Tongue (tissue), 2 donors: ENCODE measurements at regions not wholly inside any gene's neighbourhood (a gene's known extent, or its start where the extent isn't known, plus 50 kb on each side); places are given as distances from the start of the nearest gene placed in this dataset. TPM values are rescaled to one million over a fixed set of nuclear protein-coding genes. Genes with fewer than 3 reads are reported as not detected.

Experiments used
- DNase-seq: peaks from one replicate; pipeline ENCODE4 v3.0.0-alpha.2; 2015
- small RNA-seq: library from RNA; depleted of rRNA; stranded (forward); fragments of <200 nt; gene quantifications from one replicate; pipeline ENCODE3, GENCODE V24; 2014; ENCODE audit warnings: low replicate concordance

DNA sequence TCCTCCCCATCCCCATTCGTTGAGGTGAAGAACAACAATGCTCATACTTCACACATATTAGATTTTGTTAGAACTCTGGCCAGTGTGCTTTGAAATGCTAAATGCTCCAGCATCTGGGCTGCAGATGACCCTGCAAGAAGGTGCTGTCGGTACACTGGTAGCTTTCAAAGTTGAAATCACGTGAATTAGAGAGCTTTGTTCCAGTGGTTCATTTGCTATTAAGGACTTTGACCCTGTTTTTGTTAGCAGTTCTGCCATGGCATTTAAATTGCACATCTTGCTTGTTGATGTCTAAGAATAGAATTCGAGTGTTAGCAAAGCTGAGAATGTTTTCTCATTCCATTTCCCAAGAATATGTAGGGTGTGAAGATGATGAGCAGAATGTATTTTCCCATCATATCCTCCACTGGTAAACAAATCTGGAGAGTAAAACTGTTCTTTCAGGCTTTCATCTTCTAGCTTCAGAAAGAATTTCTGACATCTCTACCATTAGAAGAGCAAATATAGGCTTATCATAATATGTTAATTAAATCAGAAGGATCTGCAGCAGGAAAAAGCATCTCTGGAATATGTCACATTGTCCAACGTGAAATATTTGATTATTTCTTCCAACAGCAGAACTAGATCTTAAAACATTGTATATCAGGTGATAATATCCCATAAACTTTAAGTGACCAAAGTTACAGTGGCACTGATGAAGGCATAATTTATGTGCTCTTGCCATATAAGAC is 98.8 kb upstream of the PDE3A start:
- no peak for DNase-seq

DNA sequence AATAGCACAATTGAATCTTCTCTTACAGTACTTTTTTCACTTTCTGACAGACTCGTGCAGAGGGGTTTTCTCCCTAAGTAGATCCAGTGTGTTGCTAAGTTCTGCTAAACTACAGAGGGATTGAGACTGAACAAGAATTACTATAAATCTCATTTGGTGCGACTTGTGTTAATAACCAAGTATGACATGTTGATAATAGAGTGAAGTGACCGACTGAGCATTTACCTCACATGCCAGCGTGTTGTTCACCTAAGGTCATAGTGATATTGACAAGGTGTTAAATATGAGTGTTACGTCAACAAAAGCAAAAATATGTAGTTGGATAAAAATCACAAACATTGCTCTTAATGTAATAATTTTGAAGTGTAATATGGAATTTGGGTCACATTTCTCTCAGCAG is 97.8 kb upstream of the PDE3A start:
- no peak for DNase-seq

DNA sequence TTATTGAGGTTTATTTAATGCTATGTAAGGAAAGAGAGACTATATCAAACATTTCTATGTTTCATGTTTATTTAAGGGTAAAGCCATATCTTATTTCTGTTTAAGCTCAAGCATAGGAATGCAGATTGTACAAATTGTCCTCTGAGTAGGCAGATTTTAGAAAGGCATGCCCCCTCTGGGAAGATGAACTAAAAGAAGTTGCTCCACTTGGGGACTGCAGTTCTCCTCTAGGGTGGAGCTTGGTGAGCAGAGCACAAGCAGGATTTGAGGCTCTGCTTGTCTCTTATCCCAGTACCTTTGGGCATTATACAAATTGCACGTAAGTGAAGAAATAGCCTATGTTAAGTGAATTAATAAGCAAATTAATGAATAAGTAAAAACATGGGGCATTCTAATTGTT is 96.2 kb upstream of the PDE3A start:
- DNase-seq: no peak

DNA sequence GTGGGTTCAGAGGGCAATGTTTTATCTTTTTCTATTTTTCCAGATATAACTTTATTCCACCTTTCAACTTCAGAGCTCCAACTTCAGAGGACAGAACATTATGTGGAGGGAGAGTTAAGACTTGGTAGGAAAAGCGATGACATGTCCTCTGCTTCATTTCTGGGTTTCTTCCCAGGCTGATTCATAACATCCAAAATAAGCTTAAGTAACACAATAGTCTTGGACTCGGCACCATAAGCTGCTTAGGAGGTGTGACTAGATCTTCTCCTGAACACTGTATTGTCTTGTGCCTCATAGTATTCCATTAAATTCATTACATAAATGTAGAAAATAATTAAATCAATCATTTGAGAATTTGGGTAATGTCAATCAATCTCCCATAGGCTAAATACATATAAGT is 95.5 kb upstream of the PDE3A start:
- DNase-seq: peak; percentile 25

DNA sequence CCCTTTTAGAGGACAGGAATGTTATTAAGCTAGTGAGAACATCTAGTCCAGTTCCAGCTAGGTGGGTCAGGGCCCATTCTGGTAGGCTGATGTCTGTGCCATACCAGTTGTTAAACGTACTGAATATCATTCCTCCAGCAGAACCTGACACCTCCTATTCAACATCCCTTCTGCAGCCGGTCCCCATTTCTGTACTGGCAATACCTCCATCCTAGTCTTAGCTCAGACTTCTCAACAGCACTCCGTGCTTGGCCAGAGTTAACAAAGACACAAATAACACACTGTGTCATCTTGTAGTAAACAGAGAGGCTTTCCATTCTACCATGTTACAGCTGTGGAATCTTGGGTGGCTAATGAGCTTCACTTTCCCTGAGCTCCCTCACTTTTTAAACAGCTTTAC is 94.3 kb upstream of the PDE3A start:
- DNase-seq: no peak

DNA sequence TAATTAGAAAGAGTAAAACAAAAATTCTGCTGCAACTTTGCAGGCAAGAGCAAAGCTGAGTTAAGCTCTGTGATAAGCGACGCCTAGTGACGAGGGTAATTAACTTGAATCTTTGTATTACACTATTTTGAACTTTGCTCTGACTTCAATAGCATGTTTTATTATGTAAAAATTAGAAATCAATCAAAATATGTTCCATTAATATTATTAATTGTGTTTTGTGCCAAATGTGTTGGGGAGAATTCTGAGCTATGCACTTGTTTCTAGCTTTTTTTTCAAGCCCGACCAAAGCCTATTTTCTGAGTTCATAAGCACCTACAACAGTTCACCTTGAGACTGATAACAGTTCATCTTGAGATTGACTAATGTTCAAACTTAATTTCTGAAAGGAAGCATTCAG is 90.1 kb upstream of the PDE3A start:
- DNase-seq: no peak

- no peak for DNase-seq
Observed at GRCh38 chr12:20280515-20280914, 87.8 kb upstream of the PDE3A start.

GRCh38 chr12:20282401-20282800 is 85.9 kb upstream of the PDE3A start:
- no peak for DNase-seq

- no peak for DNase-seq
Observed at GRCh38 chr12:20283482-20283881, 84.9 kb upstream of the PDE3A start.

- no peak for DNase-seq
Observed at GRCh38 chr12:20289520-20289919, 78.8 kb upstream of the PDE3A start.

- DNase-seq: no peak
Observed at GRCh38 chr12:20300457-20300856, 67.9 kb upstream of the PDE3A start.

GRCh38 chr12:20305470-20305869 is 62.9 kb upstream of the PDE3A start:
- DNase-seq: no peak

DNA sequence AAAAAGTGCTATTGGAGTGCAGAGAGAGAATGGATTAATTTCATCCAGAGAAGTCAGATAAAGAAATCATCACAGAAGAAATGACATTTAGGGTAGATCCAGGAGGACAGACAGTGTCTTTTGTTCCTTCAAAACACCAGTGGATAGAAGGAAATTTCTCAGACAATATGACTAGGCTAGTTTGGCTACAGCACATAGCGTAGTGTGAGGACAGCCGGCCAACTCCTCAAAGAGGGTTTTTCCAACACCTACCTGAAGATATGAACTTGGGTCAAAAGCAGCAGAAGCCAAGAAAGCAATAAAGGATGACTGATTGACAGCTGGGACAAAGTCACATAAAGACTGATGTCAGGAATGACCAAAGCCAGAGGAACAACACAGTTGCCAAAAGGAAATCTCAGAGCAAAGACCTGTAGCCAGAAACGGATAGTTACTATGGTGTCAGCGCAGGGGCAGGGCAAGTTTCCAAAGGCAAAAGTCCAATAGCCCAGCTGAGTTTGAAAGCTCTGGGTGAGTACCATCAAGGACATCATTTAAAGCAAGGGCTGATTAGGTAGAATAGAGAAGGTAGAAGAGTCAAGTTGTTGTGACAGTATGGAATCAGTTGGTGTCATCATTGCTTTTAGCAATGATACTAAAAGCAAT is 58.7 kb upstream of the PDE3A start:
- DNase-seq: peak; percentile 20

DNA sequence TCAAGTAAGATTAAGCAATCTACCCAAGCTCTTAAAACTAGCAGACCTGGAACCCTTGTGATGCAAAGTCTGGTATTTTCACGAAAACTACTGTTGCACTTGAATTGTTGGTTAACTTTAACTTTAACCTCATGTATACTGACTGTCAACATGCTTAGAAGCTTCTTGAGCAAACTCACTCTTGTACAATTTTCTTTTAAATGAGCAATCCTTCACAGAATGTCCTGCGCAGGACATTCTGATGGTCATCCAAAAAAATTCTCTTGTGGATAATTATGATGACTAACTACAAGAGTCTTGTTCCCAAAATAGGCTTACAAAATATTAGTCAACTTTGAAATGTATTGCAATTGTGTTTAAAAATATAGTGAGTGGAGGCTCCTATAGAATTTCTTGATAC is 54.0 kb upstream of the PDE3A start:
- DNase-seq: peak; percentile 6

DNA sequence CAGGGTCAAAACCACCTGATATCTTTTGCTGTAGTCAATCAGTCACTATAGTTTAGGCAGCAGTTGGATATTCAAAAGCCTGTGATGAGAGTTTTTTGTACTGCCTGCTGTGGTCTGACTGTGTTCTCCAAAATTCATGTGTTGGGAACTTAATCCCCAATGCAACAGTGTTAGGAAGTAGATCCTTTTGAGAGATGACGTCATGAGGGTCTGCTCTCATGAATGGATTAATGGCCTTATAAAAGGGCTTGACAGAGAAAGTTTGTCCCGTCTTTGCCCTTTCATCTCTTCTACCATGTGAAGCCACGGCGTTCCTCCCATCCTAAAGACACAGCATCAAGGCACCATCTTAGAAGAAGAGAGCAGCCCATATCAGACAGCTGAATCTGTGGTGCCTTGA is 50.8 kb upstream of the PDE3A start:
- DNase-seq: no peak

Small RNAs in the stretch of these regions (small RNA-seq; reads per million reads assigned to genes)
- gene RNU1-146P: not detected
